ENCODE measurements at regions not wholly inside any gene's neighbourhood (a gene's known extent, or its start where the extent isn't known, plus 50 kb on each side); places are given as distances from the start of the nearest gene placed in this dataset.

DNA sequence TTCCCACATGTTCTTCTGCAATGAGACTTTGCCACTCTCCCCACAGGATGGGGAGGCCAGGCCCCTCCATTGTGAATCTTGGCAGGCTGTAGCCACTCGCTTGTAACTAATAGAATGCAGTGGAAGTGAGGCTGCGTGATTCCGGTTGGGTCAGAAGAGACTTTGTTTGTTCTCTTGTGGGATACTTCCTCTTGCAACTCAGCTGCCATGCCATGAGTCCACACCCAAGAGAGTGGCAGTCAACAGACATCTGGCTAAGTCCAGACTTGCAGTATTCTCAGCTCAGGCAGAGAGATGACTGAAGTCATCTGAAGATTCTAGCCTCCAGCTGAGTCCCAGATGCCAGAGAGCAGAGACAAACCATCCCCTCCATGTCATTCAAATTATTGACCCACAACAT is 153.4 kb upstream of the GDF10 start:
- no peaks in the 10 kb centered on the region for H3K9me3 ChIP-seq
- no peaks in the 10 kb centered on the region for H3K27me3 ChIP-seq
- no peak for DNase-seq
- no peaks in the 10 kb centered on the region for H3K36me3 ChIP-seq
- no peak overlapping the region for H3K4me3 ChIP-seq

DNA sequence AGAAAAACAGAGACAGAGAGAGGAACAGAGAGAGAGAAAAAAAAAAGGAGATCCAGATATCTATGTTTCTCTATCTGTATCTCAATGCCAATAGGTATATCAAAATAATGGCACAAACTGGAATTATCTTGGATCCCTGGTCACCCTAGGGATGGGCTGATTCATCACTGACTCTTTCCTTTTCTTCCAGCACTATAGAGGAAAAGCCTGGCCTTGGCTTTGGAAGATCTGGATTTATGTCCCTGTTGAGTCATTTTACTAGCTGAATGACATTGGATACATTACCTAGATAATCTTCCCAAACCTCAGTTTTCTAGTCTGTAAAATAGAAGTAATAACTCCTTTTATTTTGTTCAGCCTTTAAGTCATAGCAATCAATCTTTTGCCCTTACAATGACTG is 152.8 kb upstream of the GDF10 start:
- no peaks in the 10 kb centered on the region for H3K27me3 ChIP-seq
- H3K4me3 ChIP-seq = no peak overlapping the region
- DNase-seq = no peak
- no peaks in the 10 kb centered on the region for H3K9me3 ChIP-seq
- H3K36me3 ChIP-seq = no peaks in the 10 kb centered on the region

DNA sequence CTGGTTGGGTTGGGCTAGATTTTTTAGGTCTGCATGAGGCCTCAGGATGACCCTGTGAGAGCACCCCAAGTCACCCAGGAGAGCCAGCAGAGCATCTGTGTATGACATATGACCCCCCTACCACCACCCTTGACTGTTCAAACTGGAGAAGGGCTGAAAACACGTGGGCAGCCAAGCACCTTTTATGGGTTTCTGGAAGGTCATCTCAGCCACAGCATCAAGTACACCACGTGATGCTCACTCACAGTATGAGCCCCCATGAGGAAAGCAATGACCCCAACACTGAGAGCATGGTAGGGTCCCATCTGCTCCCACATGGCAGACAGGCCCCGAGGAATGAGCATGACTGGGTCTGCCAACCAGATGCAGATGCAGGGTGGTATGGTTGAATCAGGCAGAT is 149.4 kb upstream of the GDF10 start:
- no peak for DNase-seq
- Histone ChIP-seq H3K36me3 (no peaks in the 10 kb centered on the region), H3K4me3 (no peak overlapping the region), H3K9me3 (peaks cover 12% of the 10 kb centered on the region), H3K27me3 (no peaks in the 10 kb centered on the region)

DNA sequence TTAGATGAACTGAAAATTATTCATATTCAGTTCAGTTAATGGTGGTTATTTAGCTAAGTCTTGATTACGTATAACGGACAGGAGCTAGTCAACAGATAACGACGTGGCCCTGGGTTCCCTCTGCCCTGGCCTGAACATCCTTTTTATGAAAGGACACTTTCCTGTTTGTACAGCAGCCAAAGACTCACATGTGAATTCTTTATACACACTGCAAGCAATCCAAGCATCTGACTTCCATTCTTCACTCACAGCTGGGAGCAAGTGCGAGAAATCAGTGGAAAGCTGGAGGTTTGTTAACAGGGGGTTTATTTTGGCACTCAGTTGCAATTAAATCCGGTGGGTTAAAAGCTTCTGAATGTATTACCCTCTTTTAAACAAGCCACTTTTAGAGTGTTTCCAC is 148.1 kb upstream of the GDF10 start:
- no peak overlapping the region for H3K4me3 ChIP-seq
- DNase-seq = no peak

DNA sequence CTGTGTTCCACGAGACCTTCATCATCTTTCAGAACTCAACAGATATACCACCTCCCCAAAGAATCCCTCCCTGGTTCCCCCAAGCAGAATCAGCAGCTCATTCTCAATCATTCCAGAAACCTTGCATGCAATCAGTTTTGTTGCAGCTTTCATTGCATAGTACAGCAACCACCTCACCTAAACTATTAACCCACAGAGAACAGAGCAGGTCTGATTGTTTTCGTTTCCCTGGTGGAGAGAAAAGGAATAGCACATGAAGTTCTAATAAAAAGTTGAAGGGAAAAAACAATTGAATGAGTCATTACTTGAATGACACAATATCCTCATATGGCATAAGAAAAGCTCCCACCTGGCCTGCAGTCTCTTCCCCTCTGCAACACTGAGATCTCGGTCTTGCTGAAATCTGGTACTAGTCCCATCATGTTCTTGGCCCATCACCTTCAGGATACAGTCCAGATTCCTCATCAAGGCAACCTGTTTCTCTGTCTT is 147.1 kb upstream of the GDF10 start:
- no peaks in the 10 kb centered on the region for H3K27me3 ChIP-seq
- H3K9me3 ChIP-seq = peaks cover 13% of the 10 kb centered on the region
- no peaks in the 10 kb centered on the region for H3K36me3 ChIP-seq
- no peak for DNase-seq
- H3K4me3 ChIP-seq = no peak overlapping the region

More for the DNA sequence above, 148.1 kb upstream of the GDF10 start:
- Histone ChIP-seq H3K36me3 (no peaks in the 10 kb centered on the region), H3K9me3 (peaks cover 13% of the 10 kb centered on the region), H3K27me3 (no peaks in the 10 kb centered on the region)

DNA sequence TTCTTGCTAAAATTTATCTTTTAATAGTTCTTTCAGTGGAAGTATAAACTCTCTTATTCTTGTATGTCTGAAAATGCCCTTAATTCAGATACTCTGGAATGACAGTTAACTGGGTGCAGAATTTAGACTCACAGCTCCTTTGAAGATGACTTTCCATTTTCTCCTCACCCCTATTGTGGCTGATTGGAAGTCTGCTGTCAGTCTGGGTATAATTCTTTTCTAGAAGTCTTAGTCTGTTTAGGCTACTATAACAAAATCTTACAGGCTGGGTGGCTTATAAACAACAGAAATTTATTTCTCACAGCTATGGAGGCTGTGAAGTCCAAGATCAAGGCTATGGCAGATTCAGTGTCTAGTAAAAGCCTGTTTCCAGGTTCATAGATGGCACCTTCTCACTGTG is 145.2 kb upstream of the GDF10 start:
- DNase-seq = no peak
- Histone ChIP-seq H3K27me3 (no peaks in the 10 kb centered on the region), H3K4me3 (no peak overlapping the region), H3K9me3 (peaks cover 13% of the 10 kb centered on the region), H3K36me3 (no peaks in the 10 kb centered on the region)

DNA sequence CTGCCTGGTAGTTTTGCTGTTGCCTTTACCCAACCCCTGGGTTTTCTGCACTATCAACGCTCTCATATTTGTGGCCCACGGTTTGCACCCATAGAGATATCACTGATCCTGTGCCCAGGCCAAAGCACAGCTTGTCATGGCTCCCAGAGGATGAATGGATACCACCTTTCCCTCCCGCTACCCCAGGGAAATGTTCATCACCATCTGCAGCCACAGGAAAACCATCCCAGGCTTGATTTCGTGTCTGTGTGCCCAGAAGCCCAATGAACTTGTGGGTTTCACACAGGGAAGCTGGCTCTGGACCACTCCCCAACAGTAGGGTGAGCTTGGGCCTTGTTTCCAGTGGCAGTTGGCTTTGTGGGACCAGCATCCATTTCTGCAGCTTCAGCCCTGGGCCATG is 143.1 kb upstream of the GDF10 start:
- Histone ChIP-seq H3K27me3 (no peaks in the 10 kb centered on the region), H3K36me3 (no peaks in the 10 kb centered on the region), H3K9me3 (peaks cover 13% of the 10 kb centered on the region), H3K4me3 (no peak overlapping the region)
- no peak for DNase-seq

DNA sequence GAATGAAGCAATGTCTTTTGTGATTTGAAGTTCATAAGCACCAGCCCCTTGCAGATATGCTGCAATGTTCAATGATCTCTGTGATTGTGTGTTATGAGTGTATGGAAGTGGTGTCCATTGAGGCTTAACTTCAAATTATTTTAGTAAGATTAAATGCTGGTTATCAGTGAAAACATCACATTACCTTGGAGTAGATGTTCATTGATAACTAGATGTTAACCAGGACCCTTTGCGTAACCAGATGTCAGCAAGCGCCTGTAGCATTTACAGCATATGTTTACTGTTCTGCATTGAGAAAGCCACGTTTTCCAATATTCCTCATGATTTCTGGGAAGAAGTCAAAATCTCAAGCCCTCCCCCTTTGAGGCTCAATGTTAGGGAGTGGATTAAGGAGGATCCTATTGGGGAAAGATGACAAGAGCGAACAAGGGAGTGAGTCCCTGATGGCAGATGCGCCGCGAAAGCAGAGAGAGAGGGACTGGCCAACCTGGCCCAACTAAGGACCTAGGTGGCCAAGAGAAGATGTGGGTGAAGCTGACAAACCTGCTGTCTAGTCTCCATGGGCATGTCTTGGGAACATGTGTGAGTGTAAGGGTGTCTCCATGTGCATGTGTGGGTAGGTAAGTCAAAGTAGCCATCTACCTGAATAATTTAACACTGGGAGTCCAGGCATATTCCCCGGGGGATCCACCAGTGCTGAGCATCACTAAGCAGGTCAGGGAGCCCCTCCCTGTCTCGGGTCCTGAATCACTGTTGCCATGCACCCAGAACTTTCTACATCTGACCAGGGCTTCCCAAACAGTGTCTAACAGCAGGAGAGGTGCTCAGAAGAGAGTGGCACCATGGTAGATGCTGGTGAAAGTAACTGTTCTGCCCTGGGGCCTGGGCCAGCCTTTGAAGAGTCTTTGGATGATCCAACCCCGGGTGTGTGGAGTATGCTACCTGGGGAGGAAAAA is 141.6 kb upstream of the GDF10 start:
- no peak for DNase-seq
- Histone ChIP-seq H3K27me3 (no peaks in the 10 kb centered on the region), H3K36me3 (no peaks in the 10 kb centered on the region), H3K4me3 (no peak overlapping the region), H3K9me3 (peaks cover 13% of the 10 kb centered on the region)

DNA sequence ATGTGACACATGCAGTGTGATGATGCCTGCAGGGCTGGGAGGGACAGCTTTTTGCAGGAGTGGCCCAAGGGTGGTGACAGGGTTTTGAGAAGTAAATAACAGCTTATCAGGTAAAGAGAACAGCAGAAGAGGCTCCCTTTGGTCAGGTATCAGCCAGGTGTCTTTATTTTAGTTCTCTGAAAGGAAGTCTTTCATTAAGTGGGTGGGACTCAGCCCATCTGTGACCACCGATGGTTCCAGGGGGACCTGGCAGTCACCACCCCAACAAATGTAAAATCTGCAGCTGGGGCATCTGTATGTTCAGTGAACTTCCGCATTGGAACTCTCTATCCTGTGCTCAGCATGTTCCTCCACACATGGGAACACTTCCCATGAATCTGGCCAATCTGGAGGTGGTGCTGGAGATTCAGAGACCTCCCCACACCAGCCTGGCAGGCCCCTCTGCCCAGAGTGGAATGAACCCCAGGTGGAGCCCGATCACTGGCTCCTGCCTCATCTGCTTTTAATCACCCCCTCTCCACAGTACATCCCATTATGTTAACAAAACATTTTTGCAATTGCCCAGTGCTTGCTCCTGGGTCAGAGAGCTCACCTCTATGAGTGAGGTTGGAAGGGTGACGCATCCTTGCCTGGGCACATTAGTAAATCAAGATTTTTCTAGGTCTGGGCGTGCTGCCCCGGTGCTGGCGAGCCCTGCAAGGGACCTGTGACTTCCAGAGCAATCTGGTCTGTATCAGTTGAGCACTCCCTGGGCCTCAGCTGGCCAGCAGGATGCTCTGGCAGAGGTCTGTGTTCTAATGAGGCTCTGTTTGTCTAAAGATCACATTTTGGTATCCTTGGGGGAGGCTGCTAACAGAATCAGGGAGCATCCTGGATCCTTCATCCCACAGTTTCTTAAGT is 140.4 kb upstream of the GDF10 start:
- no peak for DNase-seq
- Histone ChIP-seq H3K36me3 (no peaks in the 10 kb centered on the region), H3K27me3 (no peaks in the 10 kb centered on the region), H3K9me3 (peaks cover 7% of the 10 kb centered on the region), H3K4me3 (no peak overlapping the region)

DNA sequence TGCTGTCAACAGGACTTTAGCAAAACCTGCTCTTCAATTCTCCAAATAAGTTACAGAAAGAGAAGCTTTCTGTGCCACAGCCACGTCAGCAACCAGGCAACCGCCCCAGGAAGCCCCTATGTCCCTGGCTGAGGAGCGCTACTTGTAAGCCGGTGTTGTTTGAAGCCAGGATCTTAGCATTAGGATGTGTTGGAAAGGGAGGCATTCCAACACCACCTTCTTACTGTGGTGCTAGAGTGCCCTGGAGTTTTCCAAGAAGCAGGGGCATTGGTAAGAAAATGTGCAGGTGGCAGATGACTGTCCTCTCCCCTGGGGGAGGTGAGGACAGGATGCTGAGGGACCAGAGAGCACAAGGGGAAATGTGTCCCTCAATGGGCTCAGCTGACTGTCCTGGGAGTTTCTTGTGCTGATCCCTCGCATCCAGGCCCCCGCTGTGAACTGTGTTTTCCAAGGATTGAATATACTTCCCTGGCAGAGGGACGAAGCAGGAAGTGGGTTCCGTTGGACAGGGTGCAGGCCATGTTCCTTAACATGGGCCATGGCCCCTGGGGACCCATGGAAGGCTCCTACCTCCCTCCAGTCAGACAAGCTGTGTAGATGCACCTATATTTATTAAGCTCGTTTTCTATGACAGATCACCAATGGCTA is 139.6 kb upstream of the GDF10 start:
- H3K36me3 ChIP-seq = no peaks in the 10 kb centered on the region
- H3K27me3 ChIP-seq = no peaks in the 10 kb centered on the region

DNA sequence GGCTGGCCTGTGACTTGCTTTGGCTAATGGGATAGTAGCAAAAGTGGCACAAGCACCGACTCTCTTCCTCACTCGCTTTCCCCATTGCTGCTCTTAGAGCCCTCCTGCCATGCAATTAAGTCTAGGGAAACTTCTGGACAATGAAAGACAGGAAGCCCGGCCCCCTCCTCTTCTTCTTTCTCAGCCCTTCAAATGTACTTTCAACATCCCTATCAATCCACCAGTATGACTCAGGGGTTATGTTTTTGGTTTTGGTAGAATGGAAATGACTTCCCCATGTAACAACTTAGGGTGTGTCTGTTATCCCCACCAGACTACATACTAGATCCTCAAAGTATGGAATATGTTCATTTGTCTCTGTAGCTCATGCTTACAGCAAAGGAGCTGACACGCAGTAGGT is 139.0 kb upstream of the GDF10 start:
- no peak for DNase-seq
- H3K4me3 ChIP-seq = no peak overlapping the region

More for the DNA sequence above, 139.6 kb upstream of the GDF10 start:
- Histone ChIP-seq H3K4me3 (no peak overlapping the region), H3K9me3 (0 out of 2 replicates have a peak, but pooled peaks cover 3% of the 10 kb centered on the region)
- no peak for DNase-seq

DNA sequence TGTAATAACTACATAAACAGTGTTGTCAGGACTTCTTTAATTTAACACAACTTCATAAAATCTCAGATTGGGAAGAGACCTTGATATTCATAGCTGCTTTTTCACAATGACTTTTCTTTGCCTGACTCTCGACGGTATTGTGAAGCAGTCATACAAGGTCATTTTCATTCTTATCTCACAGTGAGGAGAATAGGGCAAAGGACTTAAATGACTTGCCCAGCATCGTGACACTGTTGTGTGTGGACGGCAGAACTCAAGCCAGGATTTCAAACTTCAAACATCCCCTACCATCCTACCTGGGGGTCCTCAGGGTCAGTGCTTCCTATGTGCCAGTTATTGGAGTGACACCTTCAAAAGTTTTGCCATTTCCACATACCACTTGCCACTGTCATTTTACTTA is 138.5 kb upstream of the GDF10 start:
- no peak for DNase-seq
- Histone ChIP-seq H3K27me3 (no peaks in the 10 kb centered on the region), H3K36me3 (no peaks in the 10 kb centered on the region), H3K9me3 (no peaks in the 10 kb centered on the region), H3K4me3 (no peak overlapping the region)

More for the DNA sequence above, 139.0 kb upstream of the GDF10 start:
- no peaks in the 10 kb centered on the region for H3K36me3 ChIP-seq
- no peaks in the 10 kb centered on the region for H3K9me3 ChIP-seq
- no peaks in the 10 kb centered on the region for H3K27me3 ChIP-seq

DNA sequence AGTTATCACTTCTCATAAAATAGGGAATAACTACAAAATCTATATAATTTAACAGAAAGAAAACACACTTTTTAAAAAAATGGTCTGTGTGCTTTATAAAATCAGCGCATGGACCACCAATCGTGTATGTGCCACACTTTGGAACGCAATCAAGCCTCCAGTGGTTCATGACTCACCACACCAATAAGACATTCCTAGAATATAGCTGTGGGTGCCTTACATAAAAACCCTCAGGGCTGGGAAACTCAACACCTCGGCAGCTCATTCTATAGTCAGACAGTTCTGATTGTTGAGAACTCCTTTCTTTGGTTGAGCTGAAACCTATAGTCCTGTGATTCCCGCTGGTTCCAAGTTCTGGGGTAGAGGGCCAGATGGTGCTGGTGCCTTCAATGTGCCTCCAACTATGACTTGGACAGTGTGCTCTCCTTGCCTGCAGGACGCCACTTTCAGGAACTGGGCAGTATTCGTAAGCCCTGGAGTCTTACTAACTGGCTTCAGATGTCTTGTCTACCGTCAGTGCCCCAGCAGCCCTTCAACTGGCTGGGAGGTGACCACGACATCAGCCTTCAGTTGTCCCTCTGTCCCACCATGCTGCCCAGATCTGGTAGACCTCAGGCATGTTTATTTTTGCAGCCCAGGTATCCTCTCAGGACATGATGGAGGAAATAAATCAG is 135.7 kb upstream of the GDF10 start:
- H3K4me3 ChIP-seq = no peak overlapping the region
- H3K27me3 ChIP-seq = no peaks in the 10 kb centered on the region
- H3K9me3 ChIP-seq = no peaks in the 10 kb centered on the region
- peak; percentile 62 for DNase-seq
- H3K36me3 ChIP-seq = no peaks in the 10 kb centered on the region

DNA sequence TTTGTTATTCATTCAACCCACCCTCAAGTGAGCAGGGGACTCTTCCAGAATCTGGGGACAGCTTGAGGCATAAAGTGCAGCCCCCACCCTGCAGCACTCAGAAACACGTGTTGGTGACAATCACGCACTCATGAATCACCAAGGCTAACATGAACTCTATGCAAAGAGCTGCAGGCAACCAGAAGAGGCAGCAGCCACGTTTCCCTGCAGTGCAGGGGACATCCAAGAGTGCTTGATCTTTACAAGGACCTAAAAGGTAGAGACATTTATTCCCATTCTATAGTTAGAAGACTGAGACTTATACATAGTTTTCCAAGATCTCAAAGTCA is 135.2 kb upstream of the GDF10 start:
- no peak for DNase-seq
- Histone ChIP-seq H3K4me3 (no peak overlapping the region), H3K27me3 (no peaks in the 10 kb centered on the region), H3K36me3 (no peaks in the 10 kb centered on the region), H3K9me3 (no peaks in the 10 kb centered on the region)

DNA sequence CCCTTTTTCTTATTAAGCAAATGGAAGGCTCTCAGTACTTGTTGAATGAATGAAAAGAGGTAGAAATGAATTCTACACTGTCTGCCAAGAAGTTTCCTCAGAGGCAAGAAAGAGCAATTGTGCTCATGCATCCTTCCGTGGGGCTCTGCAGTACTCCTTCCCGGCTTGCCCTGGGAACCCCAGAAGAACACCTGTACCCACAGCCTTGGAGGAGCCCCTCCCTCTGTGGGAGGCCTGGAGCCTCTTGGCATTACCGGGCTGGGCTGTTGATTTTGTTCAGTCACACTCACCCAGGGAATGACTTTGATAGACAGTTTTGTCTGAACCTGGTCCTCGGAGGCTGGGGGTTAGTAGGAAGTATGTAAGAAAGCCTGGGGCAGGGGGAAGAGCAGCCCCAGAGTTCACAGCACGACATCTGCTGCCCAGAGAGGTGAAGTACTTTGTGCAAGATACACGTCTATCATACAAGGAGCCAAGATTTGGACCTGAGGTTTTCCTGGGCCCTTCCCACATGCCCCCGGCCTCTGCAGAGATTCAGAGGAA is 134.8 kb upstream of the GDF10 start:
- Histone ChIP-seq H3K4me3 (no peak overlapping the region), H3K36me3 (no peaks in the 10 kb centered on the region), H3K27me3 (no peaks in the 10 kb centered on the region), H3K9me3 (no peaks in the 10 kb centered on the region)
- DNase-seq = no peak

DNA sequence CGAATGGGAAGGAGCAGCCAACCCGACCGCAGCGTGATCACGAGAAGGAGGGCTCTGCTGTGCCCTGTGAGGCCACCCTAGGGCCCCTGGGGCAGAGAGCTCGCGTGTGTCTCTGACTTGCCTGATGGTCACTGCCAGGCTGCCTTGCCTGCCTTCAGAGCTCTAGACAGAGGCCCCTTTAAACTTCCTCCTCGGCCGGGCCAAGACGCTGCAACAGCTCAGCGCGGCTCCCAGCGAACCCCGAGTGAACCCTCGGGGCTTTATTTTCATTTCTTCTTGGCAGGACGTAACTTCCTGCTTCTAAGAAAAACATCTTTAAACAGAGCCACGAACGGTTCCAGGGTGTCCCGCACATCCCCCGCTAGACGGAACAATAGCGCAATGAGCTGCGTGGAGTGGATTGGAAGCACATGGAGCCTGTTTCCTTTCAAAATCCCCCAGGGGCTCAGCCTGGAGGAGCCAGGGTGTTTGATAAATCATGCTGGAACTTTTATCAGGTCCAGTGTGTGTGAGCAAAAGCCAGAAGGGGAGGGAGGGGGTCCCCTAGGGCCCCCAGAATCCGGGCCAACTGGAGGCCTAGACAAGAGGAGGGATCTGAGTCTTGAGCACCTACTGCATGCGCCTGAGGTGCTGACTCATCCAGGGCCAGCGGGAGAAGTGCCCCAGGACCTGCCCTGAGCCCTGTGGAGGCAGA is 134.1 kb upstream of the GDF10 start:
- Histone ChIP-seq H3K36me3 (no peaks in the 10 kb centered on the region), H3K9me3 (no peaks in the 10 kb centered on the region), H3K27me3 (no peaks in the 10 kb centered on the region), H3K4me3 (no peak overlapping the region)
- no peak for DNase-seq

Data from MG63 (cell line).